ENCODE measurements at regions not wholly inside any gene's neighbourhood (a gene's known extent, or its start where the extent isn't known, plus 50 kb on each side); places are given as distances from the start of the nearest gene placed in this dataset.

GRCh38 chr3:96169111-96169766 lies 645.2 kb upstream of the EPHA6 start:
- DNase-seq (ENCODE audit: low read depth, low spot score): no peak
- POLR2A ChIA-PET: no interaction called here
- CTCF ChIA-PET: no interaction called here
- H3K4me3 ChIP-seq (ENCODE audit: low read depth, low read length): no peak overlapping the region
- TF ChIP-seq, protein P1, sequence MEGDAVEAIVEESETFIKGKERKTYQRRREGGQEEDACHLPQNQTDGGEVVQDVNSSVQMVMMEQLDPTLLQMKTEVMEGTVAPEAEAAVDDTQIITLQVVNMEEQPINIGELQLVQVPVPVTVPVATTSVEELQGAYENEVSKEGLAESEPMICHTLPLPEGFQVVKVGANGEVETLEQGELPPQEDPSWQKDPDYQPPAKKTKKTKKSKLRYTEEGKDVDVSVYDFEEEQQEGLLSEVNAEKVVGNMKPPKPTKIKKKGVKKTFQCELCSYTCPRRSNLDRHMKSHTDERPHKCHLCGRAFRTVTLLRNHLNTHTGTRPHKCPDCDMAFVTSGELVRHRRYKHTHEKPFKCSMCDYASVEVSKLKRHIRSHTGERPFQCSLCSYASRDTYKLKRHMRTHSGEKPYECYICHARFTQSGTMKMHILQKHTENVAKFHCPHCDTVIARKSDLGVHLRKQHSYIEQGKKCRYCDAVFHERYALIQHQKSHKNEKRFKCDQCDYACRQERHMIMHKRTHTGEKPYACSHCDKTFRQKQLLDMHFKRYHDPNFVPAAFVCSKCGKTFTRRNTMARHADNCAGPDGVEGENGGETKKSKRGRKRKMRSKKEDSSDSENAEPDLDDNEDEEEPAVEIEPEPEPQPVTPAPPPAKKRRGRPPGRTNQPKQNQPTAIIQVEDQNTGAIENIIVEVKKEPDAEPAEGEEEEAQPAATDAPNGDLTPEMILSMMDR (IDR thresholded peaks at IDR 0.05; ENCODE audit: insufficient read depth, low read length, missing control alignments): no peak

DNA sequence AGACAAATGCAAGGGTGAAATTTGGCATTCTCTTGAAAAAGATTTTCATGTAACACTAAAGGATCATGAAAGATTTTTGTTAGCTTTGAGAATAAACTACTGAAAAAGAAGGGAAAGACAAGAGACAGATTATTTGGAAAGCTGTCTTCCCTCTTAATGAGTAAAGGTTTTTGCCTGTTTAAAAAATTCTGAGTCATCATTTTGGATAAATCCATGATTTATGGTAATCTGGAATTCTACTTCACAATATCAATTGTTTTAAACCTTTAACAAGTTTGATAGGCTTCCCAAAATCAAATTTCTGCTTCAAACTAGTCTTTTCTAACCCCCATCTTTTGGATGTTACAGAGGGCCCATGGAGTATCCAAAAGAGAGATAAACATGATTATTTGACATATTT lies 641.5 kb upstream of the EPHA6 start:
- H3K4me3 ChIP-seq (ENCODE audit: low read depth, low read length): no peak overlapping the region
- POLR2A ChIA-PET: no interaction called here
- CTCF ChIA-PET: no interaction called here
- DNase-seq (ENCODE audit: low read depth, low spot score): no peak
- TF ChIP-seq, protein P1 (IDR thresholded peaks at IDR 0.05; ENCODE audit: insufficient read depth, low read length, missing control alignments): no peak

- POLR2A ChIA-PET: no interaction called here
- H3K4me3 ChIP-seq (ENCODE audit: low read depth, low read length): no peak overlapping the region
- CTCF ChIA-PET: no interaction called here
- DNase-seq (ENCODE audit: low read depth, low spot score): no peak
- TF ChIP-seq, protein P1 (IDR thresholded peaks at IDR 0.05; ENCODE audit: insufficient read depth, low read length, missing control alignments): no peak
Measured at GRCh38 chr3:96175500-96175899, 638.9 kb upstream of the EPHA6 start.

DNA sequence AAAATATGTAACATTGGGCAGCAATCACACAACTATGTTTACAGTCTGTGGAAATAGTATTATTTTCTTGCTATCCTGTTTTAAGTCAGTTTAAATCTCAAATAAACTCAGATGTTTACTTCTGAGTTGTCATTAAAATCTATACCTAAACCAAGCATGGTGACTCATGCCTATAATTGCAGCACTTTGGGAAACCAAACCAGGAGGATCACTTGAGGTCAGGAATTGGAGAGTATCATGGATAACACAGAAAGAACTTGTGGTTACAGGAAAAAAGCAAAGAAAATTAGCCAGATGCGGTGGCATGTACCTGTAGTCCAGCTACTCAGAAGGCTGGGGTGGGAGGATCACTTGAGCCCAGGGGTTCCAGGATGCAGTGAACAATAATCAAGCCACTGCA lies 631.6 kb upstream of the EPHA6 start:
- TF ChIP-seq, protein P1 (IDR thresholded peaks at IDR 0.05; ENCODE audit: insufficient read depth, low read length, missing control alignments): no peak
- DNase-seq (ENCODE audit: low read depth, low spot score): no peak
- ChIA-PET POLR2A (no interaction called here), CTCF (no interaction called here)
- H3K4me3 ChIP-seq (ENCODE audit: low read depth, low read length): no peak overlapping the region

- CTCF ChIA-PET: no interaction called here
- no peak for DNase-seq (ENCODE audit: low read depth, low spot score)
- POLR2A ChIA-PET: no interaction called here
- TF ChIP-seq, protein P1 (IDR thresholded peaks at IDR 0.05; ENCODE audit: insufficient read depth, low read length, missing control alignments): no peak
- no peak overlapping the region for H3K4me3 ChIP-seq (ENCODE audit: low read depth, low read length)
Measured at GRCh38 chr3:96183871-96184270, 630.5 kb upstream of the EPHA6 start.

DNA sequence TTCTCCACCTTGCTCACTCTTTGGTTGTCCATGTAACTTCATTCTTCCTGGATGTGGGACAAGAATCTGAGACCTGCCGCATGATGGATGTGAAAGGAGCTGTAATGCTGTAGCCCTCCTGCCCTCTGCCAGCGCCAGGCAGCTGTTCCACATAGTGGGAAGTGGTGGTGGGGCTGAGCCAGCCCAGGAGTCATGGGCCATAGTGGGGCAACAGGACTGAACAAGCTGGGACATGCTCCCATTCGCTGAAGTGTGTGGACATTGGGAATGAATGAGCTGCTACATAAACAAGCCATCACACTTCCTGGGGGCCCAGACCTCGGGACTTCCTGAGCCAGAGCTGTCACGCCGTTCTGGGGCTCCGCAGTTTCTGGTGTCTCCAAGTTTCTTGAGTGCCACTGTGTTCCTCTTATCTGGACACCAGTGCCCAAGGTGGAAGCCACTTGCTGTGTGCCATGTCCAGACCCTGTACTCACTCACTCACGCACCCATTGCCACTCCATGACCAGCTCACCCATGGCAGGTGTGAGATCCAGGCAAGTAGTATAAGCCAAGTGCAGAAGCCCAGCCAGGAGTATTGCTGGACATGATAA lies 624.3 kb upstream of the EPHA6 start:
- H3K4me3 ChIP-seq (ENCODE audit: low read depth, low read length): no peak overlapping the region
- TF ChIP-seq, protein P1 (IDR thresholded peaks at IDR 0.05; ENCODE audit: insufficient read depth, low read length, missing control alignments): no peak
- no peak for DNase-seq (ENCODE audit: low read depth, low spot score)
- ChIA-PET CTCF (no interaction called here), POLR2A (no interaction called here)
